ENCODE measurements at regions not wholly inside any gene's neighbourhood (a gene's known extent, or its start where the extent isn't known, plus 50 kb on each side); places are given as distances from the start of the nearest gene placed in this dataset.
A peak's percentile ranks its signal among the peaks of the same experiment; 100 is the strongest.

- TF ChIP-seq JUND (IDR thresholded peaks at IDR 0.05; ENCODE audit: low read depth), result no peak
These were observed 616.7 kb upstream of the ID2 start for GRCh38 chr2:8065191-8065590.

GRCh38 chr2:8067784-8068336 is 614.0 kb upstream of the ID2 start:
- in situ Hi-C loops (cut with HindIII; ENCODE audit: low pct_unique_long_range_greater_than_20kb, low sequenced_read_pairs), result no loop called here

More at GRCh38 chr2:8065191-8065590, 616.7 kb upstream of the ID2 start:
- no peak for DNase-seq (ENCODE audit: low read depth in 1 of 2, low spot score in 1 of 2)
- in situ Hi-C loops (cut with HindIII; ENCODE audit: low pct_unique_long_range_greater_than_20kb, low sequenced_read_pairs), result no loop called here

GRCh38 chr2:8072907-8073306 is 608.9 kb upstream of the ID2 start:
- no peak for DNase-seq (ENCODE audit: low read depth in 1 of 2, low spot score in 1 of 2)
- TF ChIP-seq JUND (IDR thresholded peaks at IDR 0.05; ENCODE audit: low read depth), result no peak
- in situ Hi-C loops (cut with HindIII; ENCODE audit: low pct_unique_long_range_greater_than_20kb, low sequenced_read_pairs), result no loop called here

More at GRCh38 chr2:8067784-8068336, 614.0 kb upstream of the ID2 start:
- no peak for TF ChIP-seq JUND (IDR thresholded peaks at IDR 0.05; ENCODE audit: low read depth)
- no peak for DNase-seq (ENCODE audit: low read depth in 1 of 2, low spot score in 1 of 2)

GRCh38 chr2:8073916-8074315 is 607.9 kb upstream of the ID2 start:
- no peak for TF ChIP-seq JUND (IDR thresholded peaks at IDR 0.05; ENCODE audit: low read depth)
- peak in 1 of 2 experiments; percentile 56 for DNase-seq (ENCODE audit: low read depth in 1 of 2, low spot score in 1 of 2)
- in situ Hi-C loops (cut with HindIII; ENCODE audit: low pct_unique_long_range_greater_than_20kb, low sequenced_read_pairs), result no loop called here

GRCh38 chr2:8076448-8077342 is 605.2 kb upstream of the ID2 start:
- in situ Hi-C loops (cut with HindIII; ENCODE audit: low pct_unique_long_range_greater_than_20kb, low sequenced_read_pairs), result no loop called here
- DNase-seq (ENCODE audit: low read depth in 1 of 2, low spot score in 1 of 2), result no peak
- TF ChIP-seq JUND (IDR thresholded peaks at IDR 0.05; ENCODE audit: low read depth), result no peak

GRCh38 chr2:8078705-8079104 is 603.2 kb upstream of the ID2 start:
- no peak for DNase-seq (ENCODE audit: low read depth in 1 of 2, low spot score in 1 of 2)
- TF ChIP-seq JUND (IDR thresholded peaks at IDR 0.05; ENCODE audit: low read depth), result no peak
- in situ Hi-C loops (cut with HindIII; ENCODE audit: low pct_unique_long_range_greater_than_20kb, low sequenced_read_pairs), result no loop called here

GRCh38 chr2:8080063-8080462 is 601.8 kb upstream of the ID2 start:
- TF ChIP-seq JUND (IDR thresholded peaks at IDR 0.05; ENCODE audit: low read depth), result no peak
- DNase-seq (ENCODE audit: low read depth in 1 of 2, low spot score in 1 of 2), result no peak
- in situ Hi-C loops (cut with HindIII; ENCODE audit: low pct_unique_long_range_greater_than_20kb, low sequenced_read_pairs), result no loop called here

- in situ Hi-C loops (cut with HindIII; ENCODE audit: low pct_unique_long_range_greater_than_20kb, low sequenced_read_pairs), result no loop called here
- TF ChIP-seq JUND (IDR thresholded peaks at IDR 0.05; ENCODE audit: low read depth), result no peak
- DNase-seq (ENCODE audit: low read depth in 1 of 2, low spot score in 1 of 2), result no peak
These were observed 600.7 kb upstream of the ID2 start for GRCh38 chr2:8081130-8081529.

- no peak for TF ChIP-seq JUND (IDR thresholded peaks at IDR 0.05; ENCODE audit: low read depth)
- DNase-seq (ENCODE audit: low read depth in 1 of 2, low spot score in 1 of 2), result no peak
- in situ Hi-C loops (cut with HindIII; ENCODE audit: low pct_unique_long_range_greater_than_20kb, low sequenced_read_pairs), result no loop called here
These were observed 599.0 kb upstream of the ID2 start for GRCh38 chr2:8082840-8083239.

- TF ChIP-seq JUND (IDR thresholded peaks at IDR 0.05; ENCODE audit: low read depth), result no peak
- in situ Hi-C loops (cut with HindIII; ENCODE audit: low pct_unique_long_range_greater_than_20kb, low sequenced_read_pairs), result no loop called here
- DNase-seq (ENCODE audit: low read depth in 1 of 2, low spot score in 1 of 2), result no peak
These were observed 595.5 kb upstream of the ID2 start for GRCh38 chr2:8086357-8086756.

GRCh38 chr2:8086796-8087479 is 594.9 kb upstream of the ID2 start:
- DNase-seq (ENCODE audit: low read depth in 1 of 2, low spot score in 1 of 2), result no peak
- no peak for TF ChIP-seq JUND (IDR thresholded peaks at IDR 0.05; ENCODE audit: low read depth)

GRCh38 chr2:8087480-8087840 is 594.4 kb upstream of the ID2 start:
- no peak for TF ChIP-seq JUND (IDR thresholded peaks at IDR 0.05; ENCODE audit: low read depth)
- no peak for DNase-seq (ENCODE audit: low read depth in 1 of 2, low spot score in 1 of 2)
- in situ Hi-C loops (cut with HindIII; ENCODE audit: low pct_unique_long_range_greater_than_20kb, low sequenced_read_pairs), result no loop called here

More at GRCh38 chr2:8086796-8087479, 594.9 kb upstream of the ID2 start:
- in situ Hi-C loops (cut with HindIII; ENCODE audit: low pct_unique_long_range_greater_than_20kb, low sequenced_read_pairs), result no loop called here

GRCh38 chr2:8088810-8089209 is 593.0 kb upstream of the ID2 start:
- in situ Hi-C loops (cut with HindIII; ENCODE audit: low pct_unique_long_range_greater_than_20kb, low sequenced_read_pairs), result no loop called here
- DNase-seq (ENCODE audit: low read depth in 1 of 2, low spot score in 1 of 2), result no peak
- TF ChIP-seq JUND (IDR thresholded peaks at IDR 0.05; ENCODE audit: low read depth), result no peak

Data from T47D (cell line).